HCT116 (cell line): ENCODE measurements at regions not wholly inside any gene's neighbourhood (a gene's known extent, or its start where the extent isn't known, plus 50 kb on each side); places are given as distances from the start of the nearest gene placed in this dataset.

Source experiments
- ATF3 ChIP-seq: IDR thresholded peaks from 2 replicates; pipeline ENCODE4 v1.6.1; 2012
- CTCF ChIP-seq, 3 experiments: fragments of 200-600 bp in 1 of 3; sonication (generic) in 1 of 3; IDR thresholded peaks in 2 of 3; conservative IDR thresholded peaks in 1 of 3; 2 replicates each; pipeline ENCODE4 v1.5.1; 2012 to 2017; ENCODE audit warnings: low read depth in 2 of 3, low read length in 2 of 3, antibody characterized with exemption in 1 of 3, borderline replicate concordance in 1 of 3, control low read depth in 1 of 3, mild to moderate bottlenecking in 1 of 3, mixed read lengths in 1 of 3, mixed run types in 1 of 3, moderate library complexity in 1 of 3; ENCODE audit not compliant: insufficient read depth in 1 of 3
- EZH2 ChIP-seq: fragments of 200-600 bp; sonication (generic); IDR thresholded peaks from 2 replicates; pipeline ENCODE4 v1.6.1; 2017; ENCODE audit warnings: antibody characterized with exemption, mixed run types
- JUND ChIP-seq: IDR thresholded peaks from 2 replicates; pipeline ENCODE4 v1.6.1; 2012
- POLR2A ChIP-seq: IDR thresholded peaks from 2 replicates; pipeline ENCODE4 v1.7.0; 2011; ENCODE audit warnings: borderline replicate concordance; ENCODE audit not compliant: insufficient read depth, insufficient read length; ENCODE audit errors: extremely low read depth
- POLR2AphosphoS5 ChIP-seq: IDR thresholded peaks from 2 replicates; pipeline ENCODE4 v1.6.1; 2011; ENCODE audit warnings: mild to moderate bottlenecking, low read depth, low read length, moderate library complexity
- REST ChIP-seq: IDR thresholded peaks from 2 replicates; pipeline ENCODE4 v1.6.1; 2012; ENCODE audit warnings: low read depth
- SIN3A ChIP-seq: IDR thresholded peaks from 2 replicates; pipeline ENCODE4 v1.6.1; 2012; ENCODE audit warnings: low read depth
- SP1 ChIP-seq: IDR thresholded peaks from 2 replicates; pipeline ENCODE4 v1.6.1; 2012; ENCODE audit warnings: low read depth
- YY1 ChIP-seq: IDR thresholded peaks from 2 replicates; pipeline ENCODE4 v1.6.1; 2011; ENCODE audit warnings: low read length, low read depth, moderate library complexity, mild to moderate bottlenecking; ENCODE audit not compliant: insufficient replicate concordance; ENCODE audit errors: extremely low read depth
- ZBTB33 ChIP-seq: IDR thresholded peaks from 2 replicates; pipeline ENCODE4 v1.6.1; 2011; ENCODE audit warnings: mild to moderate bottlenecking, low read length, moderate library complexity; ENCODE audit not compliant: insufficient replicate concordance; ENCODE audit errors: extremely low read depth
- ZNF274 ChIP-seq: fragments of 200-500 bp; sonication (Bioruptor generic); IDR thresholded peaks from 2 replicates; pipeline ENCODE4 v1.6.1; 2014; ENCODE audit warnings: mild to moderate bottlenecking, low read depth, low read length, inconsistent platforms

GRCh38 chr1:106680216-106680615, 376.3 kb upstream of the PRMT6 start:
- TF ChIP-seq CTCF (IDR thresholded peaks at IDR 0.05 in 2 of 3, conservative IDR thresholded peaks at IDR 0.05 in 1 of 3; ENCODE audit: borderline replicate concordance in 1 of 3, insufficient read depth in 1 of 3, low read depth in 2 of 3, low read length in 2 of 3) (no peak), ATF3 (no peak), POLR2A (no peak), YY1 (no peak), EZH2 (no peak), SIN3A (no peak), ZBTB33 (no peak), SP1 (no peak), REST (no peak), JUND (no peak), ZNF274 (no peak), POLR2AphosphoS5 (no peak)
